WTC11 (cell line): ENCODE measurements at regions not wholly inside any gene's neighbourhood (a gene's known extent, or its start where the extent isn't known, plus 50 kb on each side); places are given as distances from the start of the nearest gene placed in this dataset.

Experiments
- ATF3 ChIP-seq: sonication (generic); formaldehyde crosslinking; conservative IDR thresholded peaks from 2 replicates; pipeline ENCODE4 v1.8.1; 2022; ENCODE audit warnings: mild to moderate bottlenecking, missing genetic modification reagents
- CBFB ChIP-seq: sonication (generic); formaldehyde crosslinking; IDR thresholded peaks from 2 replicates; pipeline ENCODE4 v1.8.1; 2022; ENCODE audit warnings: mild to moderate bottlenecking, low read depth, missing genetic modification reagents
- CTCF ChIP-seq: fragments of 200-600 bp; IDR thresholded peaks from 2 replicates; pipeline ENCODE4 v1.8.0; 2022; ENCODE audit warnings: antibody characterized with exemption
- ESRRA ChIP-seq: sonication (generic); formaldehyde crosslinking; IDR thresholded peaks from 2 replicates; pipeline ENCODE4 v1.8.1; 2022; ENCODE audit warnings: mild to moderate bottlenecking, missing genetic modification reagents, borderline replicate concordance
- JUN ChIP-seq: sonication (generic); formaldehyde crosslinking; IDR thresholded peaks from 2 replicates; pipeline ENCODE4 v1.8.0; 2023; ENCODE audit warnings: mild to moderate bottlenecking, missing genetic modification reagents
- KAT7 ChIP-seq: sonication (generic); formaldehyde crosslinking; IDR thresholded peaks from 2 replicates; pipeline ENCODE4 v1.8.1; 2023; ENCODE audit warnings: missing genetic modification reagents, mild to moderate bottlenecking, borderline replicate concordance
- NFATC4 ChIP-seq: fragments of 250-450 bp; sonication (Bioruptor Pico); IDR thresholded peaks from 2 replicates; pipeline ENCODE4 v1.9.0; 2021; ENCODE audit warnings: mild to moderate bottlenecking
- TP53 ChIP-seq: sonication (generic); formaldehyde crosslinking; IDR thresholded peaks from 2 replicates; pipeline ENCODE4 v1.8.1; 2023; ENCODE audit warnings: mild to moderate bottlenecking, missing genetic modification reagents
- USF1 ChIP-seq: sonication (generic); formaldehyde crosslinking; IDR thresholded peaks from 2 replicates; pipeline ENCODE4 v1.8.0; 2022; ENCODE audit warnings: mild to moderate bottlenecking, missing genetic modification reagents
- ZBTB21 ChIP-seq: sonication (generic); formaldehyde crosslinking; IDR thresholded peaks from 2 replicates; pipeline ENCODE4 v1.8.1; 2023; ENCODE audit warnings: mild to moderate bottlenecking, missing genetic modification reagents, borderline replicate concordance
- ZNF121 ChIP-seq: sonication (generic); formaldehyde crosslinking; IDR thresholded peaks from 2 replicates; pipeline ENCODE4 v1.8.0; 2023; ENCODE audit warnings: missing genetic modification reagents
- ZNF423 ChIP-seq: fragments of 250-450 bp; sonication (Bioruptor Pico); IDR thresholded peaks from 2 replicates; pipeline ENCODE4 v2.1.2; 2022; ENCODE audit warnings: mild to moderate bottlenecking, moderate library complexity
- TF ChIP-seq, protein P1 (sequence below): sonication (generic); formaldehyde crosslinking; IDR thresholded peaks from 2 replicates; pipeline ENCODE4 v1.8.1; 2022; ENCODE audit warnings: low read depth, mild to moderate bottlenecking, moderate library complexity, missing genetic modification reagents, borderline replicate concordance
- TF ChIP-seq, protein P2 (sequence below): sonication (generic); formaldehyde crosslinking; IDR thresholded peaks from 2 replicates; pipeline ENCODE4 v1.8.1; 2023; ENCODE audit warnings: mild to moderate bottlenecking, missing genetic modification reagents, moderate library complexity

DNA sequence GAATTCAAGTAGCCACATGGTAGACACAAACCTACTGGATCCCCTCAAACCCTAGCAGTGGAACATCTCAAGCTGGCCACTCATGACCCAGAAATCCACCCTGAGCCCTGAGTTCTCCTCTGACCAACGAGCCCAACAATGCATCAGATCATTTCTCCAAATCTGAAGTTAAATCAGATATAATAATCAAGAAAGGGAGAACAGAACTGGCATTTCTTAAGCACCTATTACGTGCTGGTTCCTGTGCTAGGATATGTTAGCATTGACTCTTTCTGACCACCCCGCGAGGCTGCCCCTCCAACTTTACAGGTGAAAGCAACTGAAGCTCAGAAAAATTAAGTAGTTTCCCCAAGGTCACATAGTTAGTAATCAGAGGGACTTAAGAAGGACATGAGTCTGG, 51.5 kb upstream of the CCDC174 start:
- no peak for TF ChIP-seq CTCF
- no peak for TF ChIP-seq ZNF121 (CRISPR knock-in tag)
- no peak for TF ChIP-seq CBFB (CRISPR knock-in tag)
- TF ChIP-seq, protein P1, sequence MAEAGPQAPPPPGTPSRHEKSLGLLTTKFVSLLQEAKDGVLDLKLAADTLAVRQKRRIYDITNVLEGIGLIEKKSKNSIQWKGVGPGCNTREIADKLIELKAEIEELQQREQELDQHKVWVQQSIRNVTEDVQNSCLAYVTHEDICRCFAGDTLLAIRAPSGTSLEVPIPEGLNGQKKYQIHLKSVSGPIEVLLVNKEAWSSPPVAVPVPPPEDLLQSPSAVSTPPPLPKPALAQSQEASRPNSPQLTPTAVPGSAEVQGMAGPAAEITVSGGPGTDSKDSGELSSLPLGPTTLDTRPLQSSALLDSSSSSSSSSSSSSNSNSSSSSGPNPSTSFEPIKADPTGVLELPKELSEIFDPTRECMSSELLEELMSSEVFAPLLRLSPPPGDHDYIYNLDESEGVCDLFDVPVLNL (CRISPR knock-in tag), result no peak
- TF ChIP-seq TP53, result no peak
- TF ChIP-seq ZNF423, result no peak
- no peak for TF ChIP-seq USF1
- TF ChIP-seq KAT7 (CRISPR knock-in tag), result no peak
- TF ChIP-seq NFATC4 (CRISPR knock-in tag), result no peak
- no peak for TF ChIP-seq ESRRA (CRISPR knock-in tag)
- no peak for TF ChIP-seq ZBTB21
- no peak for TF ChIP-seq JUN (CRISPR knock-in tag)
- TF ChIP-seq, protein P2, sequence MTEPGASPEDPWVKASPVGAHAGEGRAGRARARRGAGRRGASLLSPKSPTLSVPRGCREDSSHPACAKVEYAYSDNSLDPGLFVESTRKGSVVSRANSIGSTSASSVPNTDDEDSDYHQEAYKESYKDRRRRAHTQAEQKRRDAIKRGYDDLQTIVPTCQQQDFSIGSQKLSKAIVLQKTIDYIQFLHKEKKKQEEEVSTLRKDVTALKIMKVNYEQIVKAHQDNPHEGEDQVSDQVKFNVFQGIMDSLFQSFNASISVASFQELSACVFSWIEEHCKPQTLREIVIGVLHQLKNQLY (CRISPR knock-in tag), result no peak
- no peak for TF ChIP-seq ATF3 (CRISPR knock-in tag)
